MM.1S (cell line): ENCODE measurements at regions not wholly inside any gene's neighbourhood (a gene's known extent, or its start where the extent isn't known, plus 50 kb on each side); places are given as distances from the start of the nearest gene placed in this dataset.

Source experiments
- DNase-seq: peaks from one replicate; pipeline ENCODE4 v3.0.0-alpha.2; 2015
- H2AFZ ChIP-seq: fragments of 300-600 bp; sonication (generic); 2 replicates; pipeline ENCODE4 v1.6.0; 2016; ENCODE audit warnings: antibody characterized with exemption, low read length
- H3F3A ChIP-seq: fragments of 300-600 bp; sonication (generic); 2 replicates; pipeline ENCODE4 v1.6.1; 2016; ENCODE audit warnings: mild to moderate bottlenecking, antibody characterized with exemption, low read length, moderate library complexity, mixed read lengths; ENCODE audit not compliant: insufficient read depth
- H3K27ac ChIP-seq: fragments of 300-600 bp; sonication (generic); 2 replicates; pipeline ENCODE4 v1.5.1; 2016; ENCODE audit warnings: mild to moderate bottlenecking, low read length
- H3K27me3 ChIP-seq: fragments of 300-600 bp; sonication (generic); replicated peaks from 2 replicates; pipeline ENCODE4 v1.6.0; 2016; ENCODE audit warnings: low read length; ENCODE audit not compliant: insufficient read depth
- H3K36me3 ChIP-seq: fragments of 300-600 bp; sonication (generic); replicated peaks from 2 replicates; pipeline ENCODE4 v1.6.1; 2016; ENCODE audit warnings: mild to moderate bottlenecking, low read length, mixed read lengths; ENCODE audit not compliant: insufficient read depth
- H3K4me1 ChIP-seq: fragments of 300-600 bp; sonication (generic); 2 replicates; pipeline ENCODE4 v1.6.1; 2016; ENCODE audit warnings: low read length, mixed read lengths
- H3K4me2 ChIP-seq: fragments of 300-600 bp; sonication (generic); 2 replicates; pipeline ENCODE4 v1.6.0; 2016; ENCODE audit warnings: low read depth, low read length
- H3K4me3 ChIP-seq: fragments of 300-600 bp; sonication (generic); 2 replicates; pipeline ENCODE4 v1.5.1; 2016; ENCODE audit warnings: low read length, mixed read lengths
- H3K79me2 ChIP-seq: fragments of 300-600 bp; sonication (generic); 2 replicates; pipeline ENCODE4 v1.6.1; 2016; ENCODE audit warnings: mixed run types, low read length, mixed read lengths
- H3K9ac ChIP-seq: fragments of 300-600 bp; sonication (generic); 2 replicates; pipeline ENCODE4 v1.6.1; 2016; ENCODE audit warnings: low read length, mixed read lengths
- H3K9me2 ChIP-seq: fragments of 300-600 bp; sonication (generic); replicated peaks from 2 replicates; pipeline ENCODE4 v1.6.1; 2016; ENCODE audit warnings: mild to moderate bottlenecking, low read length, mixed read lengths; ENCODE audit not compliant: insufficient read depth
- H3K9me3 ChIP-seq: fragments of 300-600 bp; sonication (generic); replicated peaks from 2 replicates; pipeline ENCODE4 v1.6.1; 2016; ENCODE audit warnings: mild to moderate bottlenecking, low read length, mixed read lengths; ENCODE audit not compliant: insufficient read depth
- H4K20me1 ChIP-seq: fragments of 300-600 bp; sonication (generic); 2 replicates; pipeline ENCODE4 v1.6.1; 2016; ENCODE audit warnings: mild to moderate bottlenecking, low read length, moderate library complexity, mixed read lengths; ENCODE audit not compliant: insufficient read depth
- CTCF ChIP-seq: fragments of 300-600 bp; sonication (generic); IDR thresholded peaks from 2 replicates; pipeline ENCODE4 v1.5.1; 2016; ENCODE audit warnings: antibody characterized with exemption, low read length, mixed read lengths
- EZH2 ChIP-seq: fragments of 300-600 bp; sonication (generic); optimal IDR thresholded peaks from 2 replicates; pipeline ENCODE3; 2017; ENCODE audit warnings: low read depth, mild to moderate bottlenecking, antibody characterized with exemption, low read length, mixed read lengths
- EZH2phosphoT487 ChIP-seq: fragments of 300-600 bp; sonication (generic); IDR thresholded peaks from 2 replicates; pipeline ENCODE4 v1.6.1; 2018; ENCODE audit warnings: antibody characterized with exemption, low read length

GRCh38 chr10:107474650-107475049 lies 310.1 kb upstream of the SORCS1 start:
- TF ChIP-seq EZH2phosphoT487 (no peak), CTCF (no peak), EZH2 (no peak)
- H3K4me1 ChIP-seq = no peaks in the 10 kb centered on the region
- H3K79me2 ChIP-seq = no peaks in the 10 kb centered on the region
- peak; percentile 62 for DNase-seq
- no peak overlapping the region for H3K4me2 ChIP-seq
- no peak overlapping the region for H3K9ac ChIP-seq
- H4K20me1 ChIP-seq = no peaks in the 10 kb centered on the region
- no peaks in the 10 kb centered on the region for H3F3A ChIP-seq
- H3K27ac ChIP-seq = no peak overlapping the region
- no peak overlapping the region for H3K4me3 ChIP-seq
- H3K9me3 ChIP-seq = no peaks in the 10 kb centered on the region
- H2AFZ ChIP-seq = no peak overlapping the region
- no peaks in the 10 kb centered on the region for H3K27me3 ChIP-seq
- H3K9me2 ChIP-seq = no peaks in the 10 kb centered on the region
- no peaks in the 10 kb centered on the region for H3K36me3 ChIP-seq

- Histone ChIP-seq H3K4me3 (no peak overlapping the region), H3K27me3 (no peaks in the 10 kb centered on the region), H4K20me1 (no peaks in the 10 kb centered on the region), H3K9me3 (no peaks in the 10 kb centered on the region), H3K9ac (no peak overlapping the region), H2AFZ (no peak overlapping the region), H3K4me1 (no peaks in the 10 kb centered on the region), H3K36me3 (no peaks in the 10 kb centered on the region), H3K9me2 (no peaks in the 10 kb centered on the region), H3K79me2 (no peaks in the 10 kb centered on the region), H3K4me2 (no peak overlapping the region), H3F3A (no peaks in the 10 kb centered on the region), H3K27ac (no peak overlapping the region)
- DNase-seq = no peak
- TF ChIP-seq EZH2 = no peak
- TF ChIP-seq CTCF = no peak
- TF ChIP-seq EZH2phosphoT487 = no peak
Observed at GRCh38 chr10:107473225-107473624, 308.7 kb upstream of the SORCS1 start.

GRCh38 chr10:107471911-107472310 lies 307.4 kb upstream of the SORCS1 start:
- Histone ChIP-seq H3K9ac (no peak overlapping the region), H3K9me3 (no peaks in the 10 kb centered on the region), H3K9me2 (no peaks in the 10 kb centered on the region), H3K36me3 (no peaks in the 10 kb centered on the region), H3K79me2 (no peaks in the 10 kb centered on the region), H3K4me2 (no peak overlapping the region), H3K27ac (no peak overlapping the region), H3K27me3 (no peaks in the 10 kb centered on the region), H3K4me3 (no peak overlapping the region), H3K4me1 (no peaks in the 10 kb centered on the region), H4K20me1 (no peaks in the 10 kb centered on the region), H2AFZ (no peak overlapping the region), H3F3A (no peaks in the 10 kb centered on the region)
- no peak for TF ChIP-seq EZH2phosphoT487
- no peak for TF ChIP-seq CTCF
- no peak for TF ChIP-seq EZH2
- DNase-seq = no peak

GRCh38 chr10:107453561-107453960 lies 289.1 kb upstream of the SORCS1 start:
- DNase-seq = no peak
- no peaks in the 10 kb centered on the region for H3K9me2 ChIP-seq
- no peaks in the 10 kb centered on the region for H3K36me3 ChIP-seq
- H3K4me3 ChIP-seq = no peak overlapping the region
- H3F3A ChIP-seq = no peaks in the 10 kb centered on the region
- no peaks in the 10 kb centered on the region for H4K20me1 ChIP-seq
- no peak overlapping the region for H3K4me2 ChIP-seq
- no peak for TF ChIP-seq EZH2phosphoT487
- no peak overlapping the region for H3K9ac ChIP-seq
- no peak overlapping the region for H3K27ac ChIP-seq
- no peaks in the 10 kb centered on the region for H3K79me2 ChIP-seq
- H3K27me3 ChIP-seq = no peaks in the 10 kb centered on the region
- no peaks in the 10 kb centered on the region for H3K4me1 ChIP-seq
- no peak overlapping the region for H2AFZ ChIP-seq
- no peaks in the 10 kb centered on the region for H3K9me3 ChIP-seq
